GM11168 (cell line): ENCODE measurements at regions not wholly inside any gene's neighbourhood (a gene's known extent, or its start where the extent isn't known, plus 50 kb on each side); places are given as distances from the start of the nearest gene placed in this dataset.
"Not testable (repeated sequence)": the region's sequence is repeated elsewhere in the genome, so short reads cannot be mapped to it uniquely, and the experiment has no call there.

Experiments
- in situ Hi-C: fragments of 300-500 bp; cut with MboI; formaldehyde crosslinking; loops from one replicate; pipeline ENCODE4 v1.12.0; 2022; ENCODE audit warnings: low sequenced_read_pairs; ENCODE audit not compliant: unreplicated experiment

GRCh38 chr5:93953442-93953841 lies 212.0 kb upstream of the POU5F2 start:
- in situ Hi-C loops, result no loop called here

- in situ Hi-C loops, result no loop called here
These were observed 200.5 kb upstream of the POU5F2 start for GRCh38 chr5:93941897-93942296.

- in situ Hi-C loops, result not testable (repeated sequence)
These were observed 191.9 kb upstream of the POU5F2 start for GRCh38 chr5:93933269-93933668.

- in situ Hi-C loops, result no loop called here
These were observed 188.7 kb upstream of the POU5F2 start for GRCh38 chr5:93930098-93930497.

GRCh38 chr5:93929131-93929530 lies 187.7 kb upstream of the POU5F2 start:
- in situ Hi-C loops, result no loop called here

GRCh38 chr5:93926831-93927620 lies 185.6 kb upstream of the POU5F2 start:
- in situ Hi-C loops, result no loop called here

- in situ Hi-C loops, result no loop called here
These were observed 183.9 kb upstream of the POU5F2 start for GRCh38 chr5:93925321-93925720.

GRCh38 chr5:93924628-93925027 lies 183.2 kb upstream of the POU5F2 start:
- in situ Hi-C loops, result loop anchor here (25.0 kb wide), 1 partner anchor 337 kb away; the partner anchor contains the start of genes NR2F1 and NR2F1-AS1

GRCh38 chr5:93922551-93922950 lies 181.2 kb upstream of the POU5F2 start:
- in situ Hi-C loops, result loop anchor here (25.0 kb wide), 1 partner anchor 335 kb away; the partner anchor contains the start of genes NR2F1 and NR2F1-AS1

- in situ Hi-C loops, result loop anchor here (25.0 kb wide), 1 partner anchor 334 kb away; the partner anchor contains the start of genes NR2F1 and NR2F1-AS1
These were observed 179.6 kb upstream of the POU5F2 start for GRCh38 chr5:93921001-93921400.

GRCh38 chr5:93916872-93917271 lies 175.5 kb upstream of the POU5F2 start:
- in situ Hi-C loops, result loop anchor here (25.0 kb wide), 1 partner anchor 330 kb away; the partner anchor contains the start of genes NR2F1 and NR2F1-AS1

- in situ Hi-C loops, result loop anchor here (25.0 kb wide), 1 partner anchor 328 kb away; the partner anchor contains the start of genes NR2F1 and NR2F1-AS1
These were observed 173.7 kb upstream of the POU5F2 start for GRCh38 chr5:93915142-93915553.

GRCh38 chr5:93911609-93912008 lies 170.2 kb upstream of the POU5F2 start:
- in situ Hi-C loops, result loop anchor here (25.0 kb wide), 1 partner anchor 324 kb away; the partner anchor contains the start of genes NR2F1 and NR2F1-AS1

- in situ Hi-C loops, result loop anchor here (25.0 kb wide), 1 partner anchor 322 kb away; the partner anchor contains the start of genes NR2F1 and NR2F1-AS1
These were observed 168.0 kb upstream of the POU5F2 start for GRCh38 chr5:93909356-93909755.

- in situ Hi-C loops, result loop anchor here (25.0 kb wide), 1 partner anchor 318 kb away; the partner anchor contains the start of genes NR2F1 and NR2F1-AS1
These were observed 163.5 kb upstream of the POU5F2 start for GRCh38 chr5:93904917-93905316.

GRCh38 chr5:93902288-93902687 lies 160.9 kb upstream of the POU5F2 start:
- in situ Hi-C loops, result loop anchor here (25.0 kb wide), 1 partner anchor 315 kb away; the partner anchor contains the start of genes NR2F1 and NR2F1-AS1

GRCh38 chr5:93899026-93899600 lies 157.7 kb upstream of the POU5F2 start:
- in situ Hi-C loops, result no loop called here

- in situ Hi-C loops, result no loop called here
These were observed 153.4 kb upstream of the POU5F2 start for GRCh38 chr5:93894601-93895354.

GRCh38 chr5:93893075-93893474 lies 151.7 kb upstream of the POU5F2 start:
- in situ Hi-C loops, result no loop called here

GRCh38 chr5:93892481-93892880 lies 151.1 kb upstream of the POU5F2 start:
- in situ Hi-C loops, result no loop called here
